Activated CD4-positive, CD25-positive, alpha-beta regulatory T cell treated with anti-CD3 and anti-CD28 coated beads, Interleukin-2, amount 50 U/mL, for 24 hours (primary cell): ENCODE measurements at regions not wholly inside any gene's neighbourhood (a gene's known extent, or its start where the extent isn't known, plus 50 kb on each side); places are given as distances from the start of the nearest gene placed in this dataset.

Source experiments
- ATAC-seq, 2 donors: fragments of 150-1000 bp; cut with Tn5 transposase; one replicate each; pipeline ENCODE4 v1.10.0; 2021; ENCODE audit warnings: mild to moderate bottlenecking in 1 of 2, moderate library complexity in 1 of 2

DNA sequence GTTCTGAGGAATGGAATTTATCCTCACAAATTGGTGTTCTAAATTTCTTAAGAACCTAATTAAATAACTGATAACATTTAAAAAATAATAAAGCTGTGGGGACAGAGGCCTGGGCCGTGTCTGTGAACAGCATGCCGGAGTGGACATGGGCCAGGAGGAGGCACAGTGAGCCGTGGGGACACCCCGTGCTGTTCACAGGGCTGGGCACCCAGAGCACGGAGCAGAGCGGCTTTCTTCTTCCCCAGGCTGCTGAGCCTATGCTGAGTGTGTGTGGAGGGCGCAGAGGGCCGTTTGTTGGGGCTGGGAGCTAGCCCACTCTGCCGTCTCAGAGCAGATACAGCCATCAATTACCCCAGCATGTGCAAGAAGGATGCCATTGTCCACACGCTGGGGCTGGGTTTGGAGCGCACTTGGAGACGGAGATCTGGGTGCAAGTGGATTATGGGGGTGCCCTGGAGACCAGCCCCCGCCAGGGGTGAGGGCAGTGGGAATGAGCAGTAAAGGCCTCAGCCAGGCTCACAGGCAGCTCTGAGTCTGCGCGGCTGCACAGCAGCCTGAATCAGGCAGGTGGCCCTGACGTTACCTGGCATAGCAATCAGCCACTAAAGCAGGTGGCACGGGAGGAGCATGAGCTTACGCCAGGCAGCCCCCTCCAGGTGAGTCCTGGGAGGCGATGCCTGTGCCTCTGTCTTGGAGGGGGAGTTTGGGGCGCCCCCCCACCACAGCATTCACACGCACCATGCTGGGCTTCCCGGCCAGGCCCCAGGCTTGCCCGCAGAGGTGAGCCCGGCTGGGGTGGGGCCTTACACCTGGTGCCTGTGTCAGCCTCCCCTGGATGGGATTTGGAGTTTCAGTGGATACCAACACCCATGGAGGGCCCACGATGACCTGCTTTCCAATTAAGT is 52.1 kb upstream of the SLC66A3 start:
- ATAC-seq: peak in 1 of 2 donors; percentile 7

DNA sequence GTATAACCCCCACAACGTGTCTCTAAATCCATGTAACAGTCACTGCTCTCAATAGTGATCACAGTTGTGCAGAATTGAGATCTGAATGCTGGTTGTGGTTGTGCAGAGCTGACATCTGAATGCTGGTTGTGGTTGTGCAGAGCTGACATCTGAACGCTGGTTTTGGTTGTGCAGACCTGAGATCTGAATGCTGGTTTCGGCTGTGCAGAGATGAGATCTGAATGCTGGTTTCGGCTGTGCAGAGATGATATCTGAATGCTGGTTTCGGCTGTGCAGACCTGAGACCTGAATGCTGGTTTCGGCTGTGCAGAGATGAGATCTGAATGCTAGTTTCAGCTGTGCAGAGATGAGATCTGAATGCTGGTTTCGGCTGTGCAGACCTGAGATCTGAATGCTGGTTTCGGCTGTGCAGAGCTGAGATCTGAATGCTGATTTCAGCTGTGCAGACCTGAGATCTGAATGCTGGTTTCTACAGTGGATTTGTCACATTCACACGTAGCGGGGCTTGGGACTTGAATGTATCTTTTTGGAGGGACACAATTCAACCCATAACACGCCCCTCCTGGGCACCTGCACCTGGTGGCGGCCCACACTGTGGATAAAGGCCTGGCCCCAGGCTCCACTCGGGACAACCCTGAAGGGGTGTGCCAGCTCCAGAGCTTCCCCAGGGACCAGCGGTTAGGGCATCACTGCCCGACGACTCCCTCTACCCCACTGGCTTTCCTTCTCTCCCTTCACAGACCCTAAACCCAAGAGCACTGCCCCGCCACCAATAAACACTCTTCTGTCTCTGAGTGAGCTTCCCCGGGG is 51.1 kb upstream of the SLC66A3 start:
- ATAC-seq: peak; percentile 79 to 84

DNA sequence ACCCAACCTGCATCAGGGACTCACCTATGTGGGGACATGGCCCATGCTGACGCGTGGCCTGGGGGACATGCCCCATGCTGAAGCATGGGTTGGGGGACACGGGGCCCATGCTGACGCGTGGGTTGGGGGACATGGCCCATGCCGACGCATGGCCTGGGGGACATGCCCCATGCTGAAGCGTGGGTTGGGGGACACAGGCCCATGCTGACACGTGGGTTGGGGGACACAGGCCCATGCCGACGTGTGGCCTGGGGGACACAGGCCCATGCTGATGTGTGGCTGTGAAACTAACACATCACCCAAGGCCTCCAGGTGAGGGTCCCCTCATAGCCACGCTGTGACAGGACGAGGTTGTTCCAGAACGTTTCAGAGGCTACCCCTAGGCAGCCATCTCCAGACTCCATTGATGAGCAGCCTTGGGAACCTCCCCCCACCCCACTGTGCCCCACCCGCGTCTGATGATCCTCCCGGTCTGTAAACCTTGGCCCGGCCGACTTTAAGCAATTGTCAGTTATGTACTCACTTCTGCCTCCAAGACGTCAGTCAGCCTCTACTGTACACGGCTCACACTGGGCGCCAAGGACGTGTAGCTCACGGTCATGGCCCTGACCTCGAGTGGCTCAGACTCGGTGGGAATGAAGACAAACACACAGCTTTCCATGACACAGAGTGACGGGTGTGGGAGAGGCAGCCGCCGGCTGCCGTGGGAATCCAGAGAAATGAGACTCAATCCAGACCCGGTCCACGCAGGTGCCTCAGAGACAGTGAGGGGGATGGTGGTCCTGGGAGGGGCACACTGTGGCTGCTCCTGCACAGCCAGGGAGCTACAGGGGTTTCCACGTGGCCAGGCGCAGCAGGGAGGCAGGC is 50.2 kb upstream of the SLC66A3 start:
- ATAC-seq: peak in 1 of 2 donors; percentile 8
